ENCODE measurements at regions not wholly inside any gene's neighbourhood (a gene's known extent, or its start where the extent isn't known, plus 50 kb on each side); places are given as distances from the start of the nearest gene placed in this dataset.
"Not testable (repeated sequence)": the region's sequence is repeated elsewhere in the genome, so short reads cannot be mapped to it uniquely, and the experiment has no call there.

- H3K27me3 ChIP-seq (replicated peaks in 1 of 2; ENCODE audit: control insufficient read depth in 2 of 2, insufficient read depth in 2 of 2, low read length in 1 of 2); H3K27ac ChIP-seq (ENCODE audit: control insufficient read depth, insufficient read depth); H3K9me3 ChIP-seq (replicated peaks; ENCODE audit: control insufficient read depth, insufficient read depth, low read length); H3K79me2 ChIP-seq (ENCODE audit: control insufficient read depth, insufficient read depth, low read length); H4K20me1 ChIP-seq (ENCODE audit: control insufficient read depth, insufficient read depth); H3K36me3 ChIP-seq (ENCODE audit: control insufficient read depth in 2 of 2, insufficient read depth in 2 of 2, low read length in 1 of 2); H3K9ac ChIP-seq (ENCODE audit: control insufficient read depth, insufficient read depth, low read length); intact Hi-C loops (cut with micrococcal nuclease; ENCODE audit: unreplicated experiment); FAIRE-seq; H3K4me1 ChIP-seq (ENCODE audit: control insufficient read depth, insufficient read depth, low read length); BruUV-seq (replicated peaks); POLR2A ChIA-PET; SMC1A ChIA-PET (ENCODE audit: uncharacterized antibody, unreplicated experiment); H3K4me2 ChIP-seq (ENCODE audit: control insufficient read depth, insufficient read depth); DNase-seq (ENCODE audit: low read depth, low spot score); H2AFZ ChIP-seq (ENCODE audit: control insufficient read depth, low read depth, low read length); ATAC-seq; in situ Hi-C loops (cut with MboI); RAD21 ChIA-PET (ENCODE audit: unreplicated experiment); CTCF ChIA-PET; H3K4me3 ChIP-seq: not testable (repeated sequence)
- WGBS (ENCODE audit: insufficient coverage, insufficient replicate concordance, low lambda C conversion rate, missing lambda C conversion rate): 84% methylated on average over 20 of the region's 20 CpGs
Measured at GRCh38 chr10:46204482-46205102, 82.2 kb upstream of the ANTXRL start.

GRCh38 chr10:46210427-46210826 is 76.4 kb upstream of the ANTXRL start:
- BruUV-seq (replicated peaks); H3K4me1 ChIP-seq (ENCODE audit: control insufficient read depth, insufficient read depth, low read length); H3K27ac ChIP-seq (ENCODE audit: control insufficient read depth, insufficient read depth); H2AFZ ChIP-seq (ENCODE audit: control insufficient read depth, low read depth, low read length); intact Hi-C loops (cut with micrococcal nuclease; ENCODE audit: unreplicated experiment); H3K27me3 ChIP-seq (replicated peaks in 1 of 2; ENCODE audit: control insufficient read depth in 2 of 2, insufficient read depth in 2 of 2, low read length in 1 of 2); H3K4me3 ChIP-seq; CTCF ChIA-PET; RAD21 ChIA-PET (ENCODE audit: unreplicated experiment); H3K9ac ChIP-seq (ENCODE audit: control insufficient read depth, insufficient read depth, low read length); H4K20me1 ChIP-seq (ENCODE audit: control insufficient read depth, insufficient read depth); ATAC-seq; H3K79me2 ChIP-seq (ENCODE audit: control insufficient read depth, insufficient read depth, low read length); H3K4me2 ChIP-seq (ENCODE audit: control insufficient read depth, insufficient read depth); in situ Hi-C loops (cut with MboI); H3K9me3 ChIP-seq (replicated peaks; ENCODE audit: control insufficient read depth, insufficient read depth, low read length); FAIRE-seq; SMC1A ChIA-PET (ENCODE audit: uncharacterized antibody, unreplicated experiment); H3K36me3 ChIP-seq (ENCODE audit: control insufficient read depth in 2 of 2, insufficient read depth in 2 of 2, low read length in 1 of 2); DNase-seq (ENCODE audit: low read depth, low spot score); POLR2A ChIA-PET: not testable (repeated sequence)
- no CpG with 5 or more reads among the region's 2 CpGs for WGBS (ENCODE audit: insufficient coverage, insufficient replicate concordance, low lambda C conversion rate, missing lambda C conversion rate)

- 11% methylated on average over 4 of the region's 4 CpGs for WGBS (ENCODE audit: insufficient coverage, insufficient replicate concordance, low lambda C conversion rate, missing lambda C conversion rate)
- POLR2A ChIA-PET: no interaction called here
- intact Hi-C loops (cut with micrococcal nuclease; ENCODE audit: unreplicated experiment) (no loop called here), in situ Hi-C loops (cut with MboI) (no loop called here)
- H3K9ac ChIP-seq (ENCODE audit: control insufficient read depth, insufficient read depth, low read length): no peak overlapping the region
- H3K4me2 ChIP-seq (ENCODE audit: control insufficient read depth, insufficient read depth): no peak overlapping the region
- no peaks in the 10 kb centered on the region for H3K79me2 ChIP-seq (ENCODE audit: control insufficient read depth, insufficient read depth, low read length)
- RAD21 ChIA-PET (ENCODE audit: unreplicated experiment): no interaction called here
- no peaks in the 10 kb centered on the region for H3K27me3 ChIP-seq (replicated peaks in 1 of 2; ENCODE audit: control insufficient read depth in 2 of 2, insufficient read depth in 2 of 2, low read length in 1 of 2)
- SMC1A ChIA-PET (ENCODE audit: uncharacterized antibody, unreplicated experiment): no interaction called here
- no peaks in the 10 kb centered on the region for H4K20me1 ChIP-seq (ENCODE audit: control insufficient read depth, insufficient read depth)
- no peak for DNase-seq (ENCODE audit: low read depth, low spot score)
- H2AFZ ChIP-seq (ENCODE audit: control insufficient read depth, low read depth, low read length): no peak overlapping the region
- no TSS peak for BruUV-seq (replicated peaks)
- FAIRE-seq: no peak
- no peaks in the 10 kb centered on the region for H3K9me3 ChIP-seq (replicated peaks; ENCODE audit: control insufficient read depth, insufficient read depth, low read length)
- CTCF ChIA-PET: no interaction called here
- no peaks in the 10 kb centered on the region for H3K4me1 ChIP-seq (ENCODE audit: control insufficient read depth, insufficient read depth, low read length)
- no peak overlapping the region for H3K27ac ChIP-seq (ENCODE audit: control insufficient read depth, insufficient read depth)
- no peak overlapping the region for H3K4me3 ChIP-seq
- no peak for ATAC-seq
- no peaks in the 10 kb centered on the region for H3K36me3 ChIP-seq (ENCODE audit: control insufficient read depth in 2 of 2, insufficient read depth in 2 of 2, low read length in 1 of 2)
- TF ChIP-seq POU2F2 (IDR thresholded peaks at IDR 0.05; ENCODE audit: borderline replicate concordance, low read depth, low read length) (no peak), HDAC2 (IDR thresholded peaks at IDR 0.05) (no peak), IRF3 (IDR thresholded peaks at IDR 0.05) (no peak), MYC (IDR thresholded peaks at IDR 0.05; ENCODE audit: insufficient read depth, insufficient read length, insufficient replicate concordance, low read length, severe bottlenecking) (no peak), RELA (IDR thresholded peaks at IDR 0.05; ENCODE audit: borderline replicate concordance, partially characterized antibody) (no peak), RELB (IDR thresholded peaks at IDR 0.05; ENCODE audit: low read depth) (no peak), NRF1 (conservative IDR thresholded peaks at IDR 0.05; ENCODE audit: low read depth, low read length) (no peak), SMARCA5 (IDR thresholded peaks at IDR 0.05) (no peak), JUNB (IDR thresholded peaks at IDR 0.05) (no peak)
Measured at GRCh38 chr10:46215426-46215825, 71.4 kb upstream of the ANTXRL start.
